K562 (cell line): ENCODE measurements at regions not wholly inside any gene's neighbourhood (a gene's known extent, or its start where the extent isn't known, plus 50 kb on each side); places are given as distances from the start of the nearest gene placed in this dataset.

Source experiments
- ATAC-seq: fragments of 200-7000 bp; cut with Tn5 transposase; 3 replicates; pipeline ENCODE4 v1.9.1; 2020; ENCODE audit warnings: moderate library complexity
- BruUV-seq: library from RNA; stranded (reverse); fragments of 400-500 nt; replicated peaks from 2 replicates; lab custom pipeline; 2021; lab: Mats Ljungman, UMichigan
- CTCF ChIA-PET: fragments of 300-600 bp; formaldehyde crosslinking; extraction: SDS; loops from one replicate; lab custom pipeline; 2021; ENCODE audit warnings: low intra/inter-chr PET ratio; lab: Yijun Ruan, JAX
- POLR2A ChIA-PET: fragments of 300-600, 350-650 bp; sonication (Branson Sonifier 250); formaldehyde crosslinking; extraction: SDS; loops from one replicate; lab custom pipeline; 2021; ENCODE audit warnings: antibody characterized with exemption, inconsistent platforms; lab: Yijun Ruan, JAX
- DNase-seq, 4 experiments: peaks; one replicate each; pipeline versions ENCODE4 v3.0.0 to v3.0.0-alpha.2; 2011 to 2018; ENCODE audit warnings: low spot score in 3 of 4, mixed read lengths in 3 of 4; ENCODE audit errors: extremely low read depth in 1 of 4
- FAIRE-seq: peaks from 2 replicates; lab custom pipeline; 2011; peaks lifted over from hg19 to GRCh38; lab: Jason Lieb, UNC
- H2AFZ ChIP-seq: 2 replicates; pipeline ENCODE4 v1.6.0; 2011; ENCODE audit warnings: low read depth, low read length, control low read depth, inconsistent platforms
- H3K27ac ChIP-seq: fragments of 200-600 bp; 3 replicates; pipeline ENCODE4 v1.8.0; 2011; ENCODE audit warnings: low read depth, mild to moderate bottlenecking, control low read depth, inconsistent platforms, low read length, moderate library complexity, mixed read lengths; ENCODE audit errors: extremely low read depth
- H3K27me3 ChIP-seq, 2 experiments: fragments of 300-600 bp in 1 of 2; 2 replicates in 1 of 2; 3 replicates in 1 of 2; pipeline versions ENCODE4 v1.6.0 to v1.8.0; 2011; ENCODE audit warnings: inconsistent platforms in 2 of 2, low read length in 2 of 2, mild to moderate bottlenecking in 1 of 2, mixed read lengths in 1 of 2, moderate library complexity in 1 of 2; ENCODE audit not compliant: control insufficient read depth in 2 of 2, insufficient read depth in 2 of 2
- H3K36me3 ChIP-seq: fragments of 300-600 bp; 3 replicates; pipeline ENCODE4 v1.8.0; 2011; ENCODE audit warnings: mild to moderate bottlenecking, low read length, inconsistent platforms; ENCODE audit not compliant: control insufficient read depth, insufficient read depth
- H3K4me1 ChIP-seq, 2 experiments: fragments of 200-600 bp in 1 of 2; replicated peaks in 1 of 2; 2 replicates in 1 of 2; 3 replicates in 1 of 2; pipeline versions ENCODE4 v1.5.1 to v1.8.0; 2011; ENCODE audit warnings: inconsistent platforms in 2 of 2, low read length in 2 of 2, mild to moderate bottlenecking in 1 of 2, mixed read lengths in 1 of 2, moderate library complexity in 1 of 2; ENCODE audit not compliant: control insufficient read depth in 2 of 2, insufficient read depth in 2 of 2
- H3K4me2 ChIP-seq: 2 replicates; pipeline ENCODE4 v1.6.1; 2011; ENCODE audit warnings: low read length, control low read depth, inconsistent platforms, mixed read lengths; ENCODE audit not compliant: insufficient read depth
- H3K4me3 ChIP-seq: fragments of 200-600 bp; sonication (generic), shearing (Covaris generic); 2 replicates; pipeline ENCODE4 v1.5.1; 2016; ENCODE audit warnings: control low read depth, inconsistent platforms
- H3K79me2 ChIP-seq: fragments of 200-600 bp; 3 replicates; pipeline ENCODE4 v1.8.0; 2011; ENCODE audit warnings: low read length, inconsistent platforms; ENCODE audit not compliant: control insufficient read depth, insufficient read depth
- H3K9ac ChIP-seq, 2 experiments: 2 replicates each; pipeline versions ENCODE4 v1.6.0 to v1.6.1; 2011; ENCODE audit warnings: low read depth in 2 of 2, low read length in 2 of 2, control low read depth in 1 of 2, inconsistent platforms in 1 of 2, mild to moderate bottlenecking in 1 of 2, mixed read lengths in 1 of 2; ENCODE audit not compliant: insufficient read depth in 1 of 2
- H3K9me1 ChIP-seq: one replicate; pipeline ENCODE4 v1.6.0; 2011; ENCODE audit warnings: inconsistent platforms, mild to moderate bottlenecking, low read length, moderate library complexity; ENCODE audit not compliant: control insufficient read depth, insufficient read depth
- H3K9me3 ChIP-seq: replicated peaks from 2 replicates; pipeline ENCODE4 v1.5.1; 2011; ENCODE audit warnings: low read depth, low read length, inconsistent platforms; ENCODE audit not compliant: control insufficient read depth, insufficient read depth
- H4K20me1 ChIP-seq: replicated peaks from 2 replicates; pipeline ENCODE4 v1.6.1; 2011; ENCODE audit warnings: low read length, inconsistent platforms, mixed read lengths; ENCODE audit not compliant: control insufficient read depth, insufficient read depth
- ADNP ChIP-seq: fragments of 200-800 bp; sonication (Bioruptor generic); IDR thresholded peaks from 2 replicates; pipeline ENCODE4 v1.6.1; 2016; ENCODE audit warnings: missing genetic modification characterization, missing compliant biosample characterization
- ARHGAP35 ChIP-seq: fragments of 450-650 bp; IDR thresholded peaks from 2 replicates; pipeline ENCODE4 v1.6.1; 2018; ENCODE audit not compliant: partially characterized antibody
- ATF2 ChIP-seq: sonication (generic); formaldehyde crosslinking; IDR thresholded peaks from 2 replicates; pipeline ENCODE4 v1.8.1; 2022; ENCODE audit warnings: missing genetic modification reagents
- BHLHE40 ChIP-seq: IDR thresholded peaks from 2 replicates; pipeline ENCODE4 v1.6.1; 2011; ENCODE audit warnings: low read length, improper control_type of control experiment
- MXI1 ChIP-seq: IDR thresholded peaks from 2 replicates; pipeline ENCODE4 v1.6.1; 2011; ENCODE audit warnings: low read depth, mild to moderate bottlenecking, improper control_type of control experiment, low read length
- SETDB1 ChIP-seq: IDR thresholded peaks from one replicate; pipeline ENCODE4 v1.6.1; 2012; ENCODE audit warnings: low read length, control low read depth, inconsistent platforms
- TAF9B ChIP-seq: fragments of 450-650 bp; IDR thresholded peaks from 2 replicates; pipeline ENCODE4 v1.6.1; 2018; ENCODE audit warnings: mild to moderate bottlenecking; ENCODE audit not compliant: partially characterized antibody
- VEZF1 ChIP-seq: fragments of 200-800 bp; sonication (Bioruptor generic); IDR thresholded peaks from 2 replicates; pipeline ENCODE4 v1.6.1; 2017; ENCODE audit warnings: missing genetic modification characterization, missing compliant biosample characterization
- ZBTB12 ChIP-seq: fragments of 250-450 bp; sonication (Bioruptor Pico); IDR thresholded peaks from 2 replicates; pipeline ENCODE4 v1.4.0; 2020
- ZBTB33 ChIP-seq: sonication (generic); formaldehyde crosslinking; IDR thresholded peaks from 2 replicates; pipeline ENCODE4 v1.8.1; 2023; ENCODE audit warnings: mild to moderate bottlenecking, missing genetic modification reagents
- WGBS: fragments of 100-300 bp; shearing (Covaris generic); methylation state at CpG from one replicate; pipeline ENCODE4 v1.1.6; 2016; ENCODE audit warnings: low coverage, mixed read lengths; ENCODE audit not compliant: insufficient coverage; ENCODE audit errors: missing lambda C conversion rate; 5-methylcytosine and 5-hydroxymethylcytosine counted together
- in situ Hi-C: fragments of 300-500 bp; cut with MboI; formaldehyde crosslinking; loops from 4 replicates; pipeline ENCODE4 v1.15.0; 2018; ENCODE audit warnings: inconsistent platforms, mixed read lengths
- intact Hi-C: fragments of 100-400 bp; cut with micrococcal nuclease; formaldehyde crosslinking; loops from 2 replicates; pipeline ENCODE4 v1.14.2; 2022
- TF ChIP-seq, protein P1 (sequence below): fragments of 450-650 bp; formaldehyde crosslinking; IDR thresholded peaks from 2 replicates; pipeline ENCODE4 v1.4.0; 2022; ENCODE audit warnings: mild to moderate bottlenecking, moderate library complexity
- TF ChIP-seq, protein P2 (sequence below): fragments of 250-450 bp; sonication (Bioruptor Pico); IDR thresholded peaks from 2 replicates; pipeline ENCODE4 v1.5.0; 2021

DNA sequence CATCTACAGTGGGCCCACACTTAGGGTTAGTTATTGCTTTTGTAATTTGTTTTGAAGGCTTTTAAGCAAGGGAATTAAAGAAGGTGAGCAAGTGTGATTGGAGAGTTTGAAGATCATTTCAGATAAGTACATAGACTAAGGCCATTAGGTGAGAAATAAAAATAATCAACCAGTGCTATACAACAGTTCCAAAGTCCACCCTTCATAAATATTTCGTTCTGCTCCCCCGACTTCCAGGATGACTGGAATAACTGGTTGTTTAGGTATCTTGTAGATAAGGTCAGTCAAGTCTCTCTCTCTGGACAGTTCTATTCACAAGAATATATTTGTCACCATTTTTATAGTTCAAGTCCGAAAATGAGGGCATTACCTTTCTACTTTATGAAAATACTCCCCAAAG is 98.0 kb upstream of the MBL2 start (continued):
- TF ChIP-seq, protein P1, sequence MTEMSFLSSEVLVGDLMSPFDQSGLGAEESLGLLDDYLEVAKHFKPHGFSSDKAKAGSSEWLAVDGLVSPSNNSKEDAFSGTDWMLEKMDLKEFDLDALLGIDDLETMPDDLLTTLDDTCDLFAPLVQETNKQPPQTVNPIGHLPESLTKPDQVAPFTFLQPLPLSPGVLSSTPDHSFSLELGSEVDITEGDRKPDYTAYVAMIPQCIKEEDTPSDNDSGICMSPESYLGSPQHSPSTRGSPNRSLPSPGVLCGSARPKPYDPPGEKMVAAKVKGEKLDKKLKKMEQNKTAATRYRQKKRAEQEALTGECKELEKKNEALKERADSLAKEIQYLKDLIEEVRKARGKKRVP (CRISPR knock-in tag): no peak

DNA sequence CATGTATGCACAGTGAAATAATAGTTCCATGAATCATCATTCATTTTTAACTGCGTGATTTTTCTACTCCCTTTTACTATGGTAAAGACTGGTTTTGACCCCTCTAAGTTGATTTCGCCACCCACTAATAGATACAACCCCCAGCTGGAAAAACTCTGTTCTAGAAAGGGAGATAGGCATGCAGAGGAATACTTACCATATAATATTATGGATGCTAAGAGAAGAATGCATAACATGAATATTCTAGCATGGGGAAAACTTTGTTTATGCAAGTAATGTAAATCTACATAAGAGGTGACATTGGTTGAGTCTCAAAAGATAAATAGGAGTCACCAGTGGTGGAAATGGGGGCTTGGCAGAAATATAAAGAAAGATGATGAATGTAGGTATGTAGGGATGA is 97.3 kb upstream of the MBL2 start:
- Histone ChIP-seq H3K4me2 (no peak overlapping the region), H3K9ac (no peak overlapping the region), H3K9me3 (peaks cover 4% of the 10 kb centered on the region), H3K4me1 (no peaks in the 10 kb centered on the region), H4K20me1 (no peaks in the 10 kb centered on the region), H3K27ac (no peak overlapping the region), H3K27me3 (no peaks in the 10 kb centered on the region), H2AFZ (no peak overlapping the region), H3K36me3 (no peaks in the 10 kb centered on the region), H3K4me3 (no peak overlapping the region), H3K9me1 (no peaks in the 10 kb centered on the region), H3K79me2 (no peaks in the 10 kb centered on the region)
- ChIA-PET POLR2A (no interaction called here), CTCF (no interaction called here)
- no peak for FAIRE-seq
- in situ Hi-C loops: no loop called here
- DNase-seq: no peak
- BruUV-seq: no TSS peak
- intact Hi-C loops: no loop called here
- WGBS: 0% methylated on average over 2 of the region's 2 CpGs
- ATAC-seq: no peak
- TF ChIP-seq TAF9B (no peak), BHLHE40 (no peak), MXI1 (no peak), ATF2 (CRISPR knock-in tag) (no peak), ZBTB33 (no peak), ARHGAP35 (no peak), ADNP (tag) (no peak), VEZF1 (CRISPR knock-in tag) (no peak), ZBTB12 (no peak), SETDB1 (no peak)
- TF ChIP-seq, protein P2, sequence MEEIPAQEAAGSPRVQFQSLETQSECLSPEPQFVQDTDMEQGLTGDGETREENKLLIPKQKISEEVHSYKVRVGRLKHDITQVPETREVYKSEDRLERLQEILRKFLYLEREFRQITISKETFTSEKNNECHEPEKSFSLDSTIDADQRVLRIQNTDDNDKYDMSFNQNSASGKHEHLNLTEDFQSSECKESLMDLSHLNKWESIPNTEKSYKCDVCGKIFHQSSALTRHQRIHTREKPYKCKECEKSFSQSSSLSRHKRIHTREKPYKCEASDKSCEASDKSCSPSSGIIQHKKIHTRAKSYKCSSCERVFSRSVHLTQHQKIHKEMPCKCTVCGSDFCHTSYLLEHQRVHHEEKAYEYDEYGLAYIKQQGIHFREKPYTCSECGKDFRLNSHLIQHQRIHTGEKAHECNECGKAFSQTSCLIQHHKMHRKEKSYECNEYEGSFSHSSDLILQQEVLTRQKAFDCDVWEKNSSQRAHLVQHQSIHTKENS (CRISPR knock-in tag): no peak
